HuH-7 (cell line): ENCODE measurements at regions not wholly inside any gene's neighbourhood (a gene's known extent, or its start where the extent isn't known, plus 50 kb on each side); places are given as distances from the start of the nearest gene placed in this dataset.
"Not testable (repeated sequence)": the region's sequence is repeated elsewhere in the genome, so short reads cannot be mapped to it uniquely, and the experiment has no call there.

Experiments
- DNase-seq: peaks from one replicate; pipeline ENCODE4 v3.0.0; 2011; ENCODE audit warnings: low spot score

DNA sequence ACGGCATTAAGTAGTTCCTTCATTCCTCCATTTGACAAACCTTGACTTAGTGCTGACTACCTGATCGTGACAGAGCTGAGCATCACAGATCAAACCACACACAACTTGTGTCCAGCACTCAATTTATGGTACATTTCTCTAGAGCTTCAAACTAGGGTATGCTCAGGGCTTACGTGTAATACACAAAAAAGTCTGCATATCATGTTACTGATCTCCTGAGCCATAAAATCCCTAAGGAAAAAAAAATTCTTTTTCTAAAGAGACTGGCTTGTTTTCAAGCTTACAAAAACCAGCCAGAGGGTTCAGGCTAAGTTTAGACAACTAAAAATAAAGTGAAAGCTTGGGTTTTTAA lies 88.0 kb upstream of the ALKAL2 start:
- DNase-seq, result no peak

DNA sequence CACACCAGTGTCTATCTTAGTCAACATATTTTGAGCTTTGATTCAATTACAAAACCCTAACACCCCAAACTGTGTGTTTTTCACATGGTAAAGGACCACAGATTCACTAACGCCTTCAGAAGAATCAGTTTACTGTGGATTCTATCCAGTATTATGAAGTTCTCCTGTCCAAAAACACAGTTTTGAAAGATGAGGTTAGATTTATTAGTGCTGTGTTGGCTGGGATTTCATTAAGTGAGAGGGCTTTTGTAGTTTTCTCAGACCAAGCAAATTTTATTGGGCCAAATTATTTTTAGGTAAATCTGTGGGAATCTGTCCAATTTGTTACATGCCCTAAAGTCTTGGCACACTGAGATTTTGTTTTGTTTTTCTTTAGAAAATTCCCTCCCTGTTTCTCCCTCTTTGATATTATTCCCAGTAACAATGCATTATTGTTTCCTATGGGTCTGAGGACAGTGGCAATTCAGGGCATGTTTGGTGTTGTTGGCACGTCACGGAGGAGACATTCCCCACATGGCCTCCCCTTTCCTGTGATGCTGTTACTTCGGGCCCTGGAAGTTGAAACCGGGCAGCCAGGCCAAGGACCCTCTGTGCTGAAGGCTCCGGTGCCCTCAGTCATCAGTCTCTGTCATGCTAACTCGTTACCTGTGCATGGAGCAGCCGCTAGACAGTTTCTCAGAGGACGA lies 87.5 kb upstream of the ALKAL2 start:
- DNase-seq, result no peak

DNA sequence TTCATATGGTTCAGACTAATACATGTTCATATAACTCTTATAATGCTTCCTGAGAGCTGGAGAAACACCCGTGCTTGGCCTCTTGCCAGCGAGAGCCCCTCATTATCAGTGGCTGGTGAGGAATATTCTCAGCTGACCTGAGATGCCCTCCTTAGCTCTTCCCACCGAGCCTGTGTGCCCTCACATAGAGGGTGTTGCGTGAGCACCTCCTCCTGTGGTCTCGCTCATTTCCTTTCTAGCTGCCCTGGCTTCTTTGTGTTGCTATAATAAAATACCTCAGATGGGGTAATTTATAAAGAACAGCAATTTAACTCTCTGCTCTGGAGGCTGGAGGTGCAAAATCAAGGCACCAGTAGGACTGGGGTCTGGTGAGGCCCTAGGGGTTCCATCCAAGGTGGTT lies 80.5 kb upstream of the ALKAL2 start:
- no peak for DNase-seq

DNA sequence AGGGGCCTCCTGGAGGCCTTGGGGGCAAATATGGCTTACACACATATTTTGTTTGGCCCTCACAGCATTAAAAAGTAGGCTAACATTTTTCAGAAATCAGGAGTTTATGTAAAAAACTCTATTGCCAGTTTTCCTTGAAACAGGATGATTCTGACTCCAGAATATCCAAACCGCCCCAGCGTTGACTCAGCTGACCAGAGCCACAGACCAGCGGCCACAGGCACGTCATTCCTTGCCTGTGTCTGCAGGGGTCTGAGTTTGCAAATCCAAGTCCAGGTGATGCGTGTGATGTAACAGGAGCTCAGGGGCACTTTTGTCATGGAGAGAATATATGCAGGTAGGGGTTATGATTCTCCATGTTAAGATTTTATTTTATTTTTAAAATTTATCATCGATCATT lies 79.4 kb upstream of the ALKAL2 start:
- DNase-seq, result no peak

DNA sequence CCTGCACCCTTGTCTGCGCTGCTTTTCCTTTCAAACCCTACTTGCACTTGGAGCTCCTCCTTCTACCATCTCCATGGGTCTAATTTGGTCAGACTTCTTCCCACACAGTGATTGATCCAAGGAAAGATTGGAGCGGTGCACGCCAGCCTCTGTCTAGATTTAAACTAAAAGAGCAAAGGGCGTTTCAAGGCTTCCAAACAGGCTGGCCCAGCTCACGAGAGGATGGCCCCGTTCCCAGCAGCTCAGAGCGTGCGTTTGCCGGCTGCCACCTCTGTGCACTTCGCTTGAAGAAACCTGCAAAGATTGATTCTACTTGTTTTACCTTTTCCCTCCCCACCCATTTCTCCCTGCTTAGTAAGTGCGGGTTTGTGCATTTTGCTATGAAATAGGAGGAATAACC lies 78.8 kb upstream of the ALKAL2 start:
- no peak for DNase-seq

DNA sequence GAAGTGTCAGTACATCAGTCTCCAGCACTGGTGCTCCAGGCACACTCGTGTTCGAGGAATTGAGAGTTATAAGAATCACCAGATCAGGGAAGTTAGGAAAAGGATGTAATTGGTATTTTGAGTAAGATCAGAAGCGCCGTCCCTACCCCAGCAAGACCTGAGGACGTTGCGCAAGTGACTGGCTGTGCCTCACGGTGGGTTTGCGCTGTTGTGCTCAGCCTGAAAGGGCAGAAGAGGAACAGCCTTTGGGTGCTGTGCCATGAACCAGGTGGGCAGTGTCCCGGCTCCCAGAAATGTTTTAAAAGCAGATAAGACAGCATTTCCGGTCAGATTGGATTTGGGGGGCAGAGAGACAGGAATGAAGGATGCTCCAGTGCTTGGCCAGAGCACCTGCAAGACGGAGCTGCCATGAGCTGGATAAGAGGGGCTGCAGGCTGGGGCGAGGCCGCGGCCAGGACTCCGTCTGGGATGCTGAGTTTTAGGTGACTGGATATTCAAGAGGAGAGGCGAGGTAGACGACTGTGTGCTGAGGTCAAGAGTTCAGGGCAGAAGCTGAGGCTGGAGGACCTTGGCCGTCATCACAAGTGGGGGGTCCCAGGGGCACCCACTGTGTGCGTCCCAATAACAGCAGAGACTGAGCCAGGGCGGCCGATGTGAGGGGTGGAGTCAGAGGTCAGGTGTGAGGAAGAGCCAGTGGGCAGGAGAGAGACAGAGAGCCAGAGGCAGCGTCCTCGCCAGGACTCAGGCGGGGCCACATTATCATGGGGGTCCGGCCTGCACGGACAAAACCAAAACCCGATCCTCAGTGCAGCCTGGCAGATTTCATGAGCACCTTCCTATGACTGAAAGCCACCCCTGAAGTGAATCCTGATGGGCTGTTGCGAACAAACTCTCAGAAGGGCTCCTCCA lies 77.7 kb upstream of the ALKAL2 start:
- no peak for DNase-seq

DNA sequence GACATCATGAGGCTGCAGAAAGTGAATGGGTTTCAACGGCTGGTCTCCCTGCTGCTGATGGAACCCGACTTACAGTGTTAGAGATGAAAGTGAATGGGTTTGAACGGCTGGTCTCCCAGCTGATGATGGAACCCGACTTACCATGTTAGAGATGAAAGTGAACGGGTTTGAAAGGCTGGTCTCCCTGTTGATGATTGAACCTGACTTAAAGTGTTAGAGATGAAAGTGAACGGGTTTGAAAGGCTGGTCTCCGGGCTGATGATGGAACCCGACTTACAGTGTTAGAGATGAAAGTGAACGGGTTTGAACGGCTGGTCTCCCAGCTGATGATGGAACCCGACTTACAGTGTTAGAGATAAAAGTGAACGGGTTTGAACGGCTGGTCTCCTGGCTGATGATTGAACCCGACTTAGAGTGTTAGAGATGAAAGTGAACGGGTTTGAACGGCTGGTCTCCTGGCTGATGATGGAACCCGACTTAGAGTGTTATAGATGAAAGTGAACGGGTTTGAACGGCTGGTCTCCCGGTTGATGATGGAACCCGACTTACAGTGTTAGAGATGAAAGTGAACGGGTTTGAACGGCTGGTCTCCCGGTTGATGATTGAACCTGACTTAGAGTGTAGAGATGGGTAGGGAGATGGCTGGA lies 76.1 kb upstream of the ALKAL2 start:
- DNase-seq, result no peak

DNA sequence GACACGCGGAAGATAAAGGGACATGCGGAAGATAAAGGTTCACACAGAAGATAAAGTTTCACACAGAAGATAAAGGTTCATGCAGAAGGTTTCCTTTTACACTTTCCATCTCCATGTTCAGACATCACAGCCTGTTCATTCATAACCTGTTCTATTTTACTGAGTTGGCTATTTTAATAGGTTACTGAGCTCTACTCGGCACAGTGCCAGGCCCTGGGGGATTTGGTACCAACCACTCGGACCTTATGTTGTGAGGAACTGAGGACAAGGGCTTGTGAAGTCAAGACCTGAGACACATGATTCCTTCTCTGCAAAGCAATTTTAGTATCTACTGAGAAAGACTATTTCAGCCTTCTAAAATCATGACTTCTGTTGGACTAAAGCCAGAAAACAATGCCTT lies 75.0 kb upstream of the ALKAL2 start:
- no peak for DNase-seq

DNA sequence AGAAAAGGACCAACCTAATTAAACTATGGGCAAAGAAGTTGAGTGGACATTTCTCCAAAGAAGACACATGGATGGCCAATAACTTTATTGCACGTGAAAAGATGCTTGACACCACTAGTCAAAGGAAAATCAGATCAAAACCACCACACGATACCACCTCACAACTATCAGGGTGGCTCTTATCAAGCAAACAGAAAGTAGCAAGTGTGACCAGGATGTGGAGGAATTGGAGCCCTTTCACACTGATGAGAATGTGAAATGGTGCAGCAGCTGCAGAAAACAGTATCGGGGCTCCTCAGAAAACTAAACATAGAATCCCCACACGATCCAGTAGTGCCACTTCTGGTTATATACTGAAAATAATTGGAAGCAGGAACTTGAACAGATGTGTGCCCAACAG lies 72.2 kb upstream of the ALKAL2 start:
- no peak for DNase-seq

DNA sequence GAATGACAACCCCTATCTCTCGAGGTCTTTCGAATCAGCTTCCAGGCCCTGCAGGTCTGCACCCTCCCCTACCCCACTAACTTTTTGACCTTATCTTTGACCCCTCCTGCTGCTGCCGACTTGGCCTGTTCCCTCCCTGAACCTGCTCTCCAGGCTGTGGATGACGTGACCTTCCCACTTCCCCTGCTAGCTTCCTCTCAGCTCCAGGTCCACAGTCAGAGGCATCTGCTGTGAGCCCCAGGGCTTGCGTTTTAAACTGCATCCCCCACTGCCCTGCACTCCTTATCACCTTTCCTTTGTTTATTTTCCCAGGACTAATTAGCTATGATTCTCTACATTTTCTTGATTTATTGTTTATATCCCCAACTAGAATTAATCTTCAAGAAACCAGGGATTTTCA lies 71.2 kb upstream of the ALKAL2 start:
- no peak for DNase-seq

DNA sequence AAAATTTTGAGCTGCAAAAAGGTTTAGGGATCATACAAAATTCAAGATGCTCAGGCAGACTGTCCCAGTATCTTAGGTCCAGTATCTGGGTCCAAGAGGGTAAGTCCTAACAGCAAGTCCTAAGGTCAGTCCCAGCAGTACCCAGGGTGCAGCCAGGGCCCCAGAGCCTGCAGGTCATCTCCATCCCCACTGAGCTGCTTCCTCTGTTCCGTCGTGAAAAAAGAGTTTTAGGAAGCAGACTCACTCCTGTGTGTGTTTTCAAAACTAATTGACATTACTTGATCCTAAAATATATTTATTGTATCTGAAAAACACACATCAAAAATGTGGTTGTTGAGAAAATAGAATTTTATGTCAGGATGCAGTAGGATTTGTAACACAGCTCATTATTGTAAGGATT lies 69.9 kb upstream of the ALKAL2 start:
- no peak for DNase-seq

DNA sequence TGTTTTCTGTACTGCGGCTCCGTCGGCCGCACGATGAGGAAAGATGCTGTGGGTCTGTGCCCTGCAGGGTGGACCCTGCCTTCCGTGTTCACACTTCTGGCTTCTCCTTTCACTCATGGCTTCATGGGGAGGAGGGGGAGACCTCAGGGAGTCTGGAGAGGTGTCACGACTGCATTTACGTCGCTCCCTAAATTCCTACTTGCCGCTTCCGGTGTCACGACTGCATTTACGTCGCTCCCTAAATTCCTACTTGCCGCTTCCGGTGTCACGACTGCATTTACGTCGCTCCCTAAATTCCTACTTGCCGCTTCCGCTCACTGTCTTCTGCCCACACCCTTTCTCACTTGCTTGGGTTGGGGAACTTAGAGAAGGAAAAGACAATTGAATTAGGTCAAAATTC lies 68.4 kb upstream of the ALKAL2 start:
- DNase-seq, result not testable (repeated sequence)

DNA sequence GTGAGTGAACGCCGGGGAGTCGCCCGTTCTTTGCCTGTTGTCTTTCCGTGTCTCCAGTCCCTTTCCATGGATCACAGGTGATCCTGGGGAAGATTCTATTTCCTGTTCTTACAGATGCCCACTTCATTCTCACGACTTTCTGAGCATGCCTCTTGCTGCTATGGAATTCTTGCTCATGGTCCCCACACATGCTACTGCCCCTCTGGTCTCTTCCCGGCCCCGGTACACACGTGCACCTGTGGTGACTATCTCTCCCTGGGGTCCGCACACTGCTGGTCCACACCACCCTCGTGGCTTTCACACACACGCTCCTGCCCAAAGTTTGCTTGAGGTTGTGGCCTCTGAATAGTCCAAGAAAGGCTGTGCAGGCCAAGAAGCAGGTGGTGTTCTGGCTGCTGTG lies 67.9 kb upstream of the ALKAL2 start:
- DNase-seq, result no peak

DNA sequence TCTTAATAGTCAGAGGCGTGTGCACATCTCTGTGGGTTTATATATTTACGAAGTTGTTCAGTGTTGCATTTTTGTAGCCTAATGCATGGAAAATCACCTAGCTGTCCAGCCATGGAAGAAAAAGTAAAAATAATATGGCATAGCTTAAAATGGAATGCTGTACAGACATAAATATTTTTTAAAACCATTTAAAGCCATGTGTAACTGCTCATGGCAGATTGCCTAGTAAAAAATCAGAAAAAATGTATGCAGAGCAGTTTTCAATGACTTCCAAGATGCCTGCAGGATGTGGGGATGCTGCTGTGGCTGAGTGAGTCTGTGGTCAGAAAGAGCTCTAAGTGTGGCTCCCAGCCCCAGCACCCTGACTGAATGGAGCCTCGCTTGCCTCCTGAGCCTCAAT lies 64.8 kb upstream of the ALKAL2 start:
- no peak for DNase-seq

DNA sequence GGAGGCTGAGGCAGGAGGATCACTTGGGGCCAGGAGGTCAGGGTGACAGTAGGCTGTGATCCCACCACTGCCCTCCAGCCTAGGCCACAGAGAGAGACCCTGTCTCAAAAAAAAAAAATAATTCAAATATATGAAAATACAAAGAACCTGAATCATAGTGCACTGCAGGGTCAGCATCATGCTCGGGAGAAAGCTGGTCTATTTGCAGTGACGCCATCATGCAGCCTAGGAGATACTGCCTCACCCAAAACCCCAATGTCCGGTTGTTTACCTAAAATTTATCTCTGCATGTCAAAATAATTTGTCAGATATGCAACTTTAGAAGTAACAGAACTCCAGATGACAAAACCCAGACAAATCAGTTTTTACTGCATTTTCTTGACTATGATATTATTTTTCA lies 61.5 kb upstream of the ALKAL2 start:
- no peak for DNase-seq

DNA sequence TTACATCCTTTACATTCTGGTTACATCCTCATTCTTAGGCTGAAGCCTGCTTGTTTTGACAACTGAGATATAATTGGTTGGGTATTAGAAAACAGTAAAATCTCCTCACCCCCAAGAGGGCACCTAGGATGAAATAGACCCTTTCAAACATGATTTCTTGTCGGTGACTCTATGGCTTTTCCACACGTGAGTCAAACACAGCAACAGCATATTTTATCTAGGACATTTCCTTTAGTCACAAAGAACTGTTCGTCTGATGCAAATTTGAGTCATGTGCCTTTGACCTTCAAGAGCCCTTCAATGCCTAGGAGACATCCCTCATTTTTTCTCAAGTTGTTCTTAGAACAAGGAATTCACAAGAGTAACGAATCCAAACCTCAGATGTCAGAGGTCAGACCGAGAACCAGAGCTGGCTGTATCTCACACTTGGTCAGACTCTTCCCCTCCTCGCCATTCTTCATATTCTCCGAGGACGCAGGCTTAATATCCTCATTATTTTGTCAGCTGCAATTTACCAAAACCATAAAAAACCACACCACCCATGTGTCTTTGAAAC lies 60.5 kb upstream of the ALKAL2 start:
- DNase-seq, result no peak

DNA sequence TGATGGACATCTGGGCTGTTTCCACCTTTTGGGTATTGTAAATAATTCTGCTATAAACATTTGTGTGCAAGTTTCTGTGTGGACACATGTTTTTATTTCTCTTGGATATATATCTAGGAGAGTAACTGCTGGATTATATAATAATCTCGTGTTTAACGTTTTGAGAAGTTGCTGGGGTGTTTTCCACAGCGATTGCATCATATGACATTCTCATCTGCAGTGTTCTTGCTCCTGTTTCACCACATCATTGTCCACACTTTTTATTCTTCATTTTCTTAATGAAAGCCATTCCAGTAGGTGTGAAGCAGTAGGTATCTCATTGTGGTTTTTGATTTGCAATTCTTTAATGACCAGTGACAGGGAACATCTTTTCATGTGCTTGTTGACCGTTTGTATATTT lies 56.9 kb upstream of the ALKAL2 start:
- DNase-seq, result no peak

DNA sequence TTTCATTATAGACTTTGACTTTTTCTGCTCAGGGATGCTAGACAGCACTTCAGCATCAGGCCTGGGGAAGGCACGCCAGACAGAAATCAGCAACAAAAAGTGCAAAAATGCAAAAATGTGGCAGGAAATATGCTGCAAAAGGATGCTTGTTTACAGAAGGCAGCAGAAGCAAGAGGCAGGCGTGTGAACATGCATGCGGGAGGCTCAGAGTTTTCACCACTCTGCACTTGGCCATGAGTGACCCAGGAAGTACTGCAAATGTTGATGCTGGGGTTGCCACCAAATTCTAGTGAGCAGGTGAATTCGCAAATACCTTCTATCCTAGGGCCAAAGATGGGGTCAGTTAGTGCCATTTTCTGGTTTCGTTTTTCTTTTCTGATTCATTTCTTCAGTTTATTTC lies 55.5 kb upstream of the ALKAL2 start:
- no peak for DNase-seq

DNA sequence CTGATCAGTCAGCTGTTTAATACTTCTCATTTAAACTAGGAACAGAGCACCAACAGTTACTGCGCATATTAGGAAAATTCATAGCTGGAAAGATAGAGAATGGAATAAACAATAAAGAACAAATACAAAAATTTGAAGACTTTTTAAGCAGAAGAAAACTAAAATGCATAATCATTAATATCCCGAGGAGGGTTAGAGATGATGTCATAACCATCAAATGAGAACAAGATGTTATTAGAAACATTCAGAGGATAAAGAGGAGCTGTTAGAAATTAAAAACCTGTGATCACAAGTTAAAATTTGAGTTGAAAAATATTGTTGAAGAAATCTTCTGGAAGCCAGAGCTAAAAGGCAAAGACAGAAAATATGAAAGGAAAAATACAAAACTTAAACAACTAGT lies 54.0 kb upstream of the ALKAL2 start:
- no peak for DNase-seq

DNA sequence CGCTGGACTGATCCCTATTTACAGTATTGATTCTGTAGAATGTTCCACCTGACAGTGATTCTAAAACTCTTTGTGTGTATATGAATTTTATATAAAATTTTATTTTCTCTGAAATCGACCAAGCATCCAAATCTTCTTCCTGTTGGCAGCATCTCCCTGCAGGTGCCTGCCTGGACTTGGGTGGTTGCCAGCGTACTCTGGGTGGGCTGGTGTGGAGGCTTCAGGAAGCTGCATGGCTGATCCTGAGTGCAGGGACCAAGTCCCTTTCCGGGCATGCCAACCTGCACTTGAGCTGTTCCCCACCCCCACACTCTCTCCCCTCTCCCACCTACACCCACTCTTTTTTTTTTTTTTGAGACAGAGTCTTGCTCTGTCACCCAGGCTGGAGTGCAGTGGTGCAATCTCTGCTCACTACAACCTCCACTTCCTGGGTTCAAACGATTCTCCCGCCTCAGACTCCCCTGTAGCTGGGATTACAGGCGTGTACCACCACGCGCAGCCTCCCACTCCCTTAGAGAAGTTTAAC lies 53.2 kb upstream of the ALKAL2 start:
- DNase-seq, result no peak
